Right lung (tissue), 2 donors: ENCODE measurements at regions not wholly inside any gene's neighbourhood (a gene's known extent, or its start where the extent isn't known, plus 50 kb on each side); places are given as distances from the start of the nearest gene placed in this dataset.
"Not testable (repeated sequence)": the region's sequence is repeated elsewhere in the genome, so short reads cannot be mapped to it uniquely, and the experiment has no call there.

Experiments
- DNase-seq, 2 donors: peaks; one replicate each; pipeline ENCODE4 v3.0.0-alpha.2; 2013

DNA sequence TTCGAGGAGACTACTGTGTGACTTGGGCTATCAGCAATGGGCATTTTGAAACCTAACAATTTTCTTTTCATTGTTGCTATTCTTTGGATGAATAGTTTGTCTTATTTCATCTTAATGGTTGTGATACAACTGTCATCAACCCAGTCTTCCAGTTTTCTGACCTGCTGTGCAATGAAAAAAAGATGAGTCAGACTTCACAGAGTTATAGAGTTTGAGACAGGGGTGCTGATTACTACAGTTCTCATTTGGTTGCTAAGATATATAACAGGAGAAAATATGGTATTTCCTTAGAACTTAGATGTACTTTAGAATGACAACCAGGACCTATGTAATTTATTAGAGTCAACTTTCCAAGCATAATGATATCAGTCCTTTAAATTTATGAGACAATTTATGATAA, 564.4 kb upstream of the NUDT12 start:
- DNase-seq, result no peak

DNA sequence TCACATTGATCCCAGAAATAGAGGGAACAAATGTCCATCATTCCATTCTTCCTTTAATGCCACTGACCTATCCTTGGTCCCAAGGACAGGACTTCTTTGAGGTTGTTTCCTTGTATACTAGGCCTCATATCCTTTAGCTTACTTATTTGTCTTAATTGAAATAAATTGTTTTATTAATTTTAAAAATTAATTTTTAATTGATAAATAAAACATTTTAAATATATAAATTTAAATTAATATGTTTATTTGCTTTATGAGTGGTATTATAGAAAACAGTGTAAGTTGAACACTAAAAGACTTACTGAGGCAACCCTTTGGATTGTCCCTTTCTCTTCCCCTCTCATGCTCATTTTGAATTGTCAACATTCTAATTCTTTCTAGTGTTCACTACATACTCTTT, 556.9 kb upstream of the NUDT12 start:
- DNase-seq, result no peak

DNA sequence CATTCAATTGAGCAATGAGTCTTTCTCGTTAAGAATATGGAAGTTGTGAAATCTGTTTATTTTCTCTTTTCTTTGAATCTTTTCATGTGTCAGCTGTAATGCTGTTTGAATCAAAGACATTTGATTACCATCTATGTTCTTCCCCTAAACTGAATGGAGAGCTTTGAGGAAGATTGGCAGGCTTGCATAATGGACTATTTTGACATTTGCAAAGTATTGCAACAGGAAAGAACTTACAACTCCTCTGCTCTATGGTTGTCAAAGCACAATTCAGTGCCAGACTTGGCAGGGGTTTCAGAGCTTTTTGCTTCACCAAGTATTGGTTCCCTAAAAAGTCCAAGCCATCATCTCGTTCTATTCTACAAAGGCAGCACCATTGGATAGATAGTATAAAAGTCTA, 549.0 kb upstream of the NUDT12 start:
- peak in 1 of 2 donors; percentile 4 for DNase-seq

DNA sequence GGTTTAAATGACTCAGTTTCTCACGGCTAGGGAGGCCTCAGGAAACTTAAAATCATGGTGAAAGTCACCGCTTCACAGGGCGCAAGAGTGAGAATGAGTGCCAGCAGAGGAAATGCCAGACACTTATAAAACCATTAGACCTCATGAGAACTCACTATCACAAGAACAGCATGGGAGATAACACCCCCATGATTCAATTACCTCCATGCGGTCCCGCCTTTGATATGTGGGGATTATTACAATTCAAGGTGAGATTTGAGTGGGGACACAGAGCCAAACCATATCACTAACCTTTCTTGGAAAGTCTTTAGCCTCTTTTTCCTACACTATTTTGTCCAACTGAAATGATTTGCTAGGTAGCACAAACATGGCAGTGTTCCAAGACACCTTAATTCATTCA, 533.9 kb upstream of the NUDT12 start:
- no peak for DNase-seq

DNA sequence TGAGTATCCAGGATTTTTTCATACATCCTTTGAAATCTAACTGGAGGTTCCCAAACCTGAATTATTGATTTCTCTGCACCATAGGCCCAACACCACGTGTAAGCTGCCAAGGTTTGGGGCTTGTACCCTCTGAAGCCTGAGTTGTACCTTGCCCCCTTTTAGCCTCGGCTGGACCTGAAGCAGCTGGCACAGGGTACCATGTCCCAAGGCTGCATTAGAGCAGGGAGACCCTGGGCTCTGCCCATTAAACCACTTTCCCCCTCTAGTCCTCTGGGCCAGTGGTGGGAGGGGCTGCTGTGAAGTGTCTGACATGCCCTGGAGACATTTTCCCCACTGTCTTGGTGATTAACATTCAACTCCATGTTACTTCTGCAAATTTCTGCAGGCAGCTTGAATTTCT, 532.9 kb upstream of the NUDT12 start:
- DNase-seq, result no peak

DNA sequence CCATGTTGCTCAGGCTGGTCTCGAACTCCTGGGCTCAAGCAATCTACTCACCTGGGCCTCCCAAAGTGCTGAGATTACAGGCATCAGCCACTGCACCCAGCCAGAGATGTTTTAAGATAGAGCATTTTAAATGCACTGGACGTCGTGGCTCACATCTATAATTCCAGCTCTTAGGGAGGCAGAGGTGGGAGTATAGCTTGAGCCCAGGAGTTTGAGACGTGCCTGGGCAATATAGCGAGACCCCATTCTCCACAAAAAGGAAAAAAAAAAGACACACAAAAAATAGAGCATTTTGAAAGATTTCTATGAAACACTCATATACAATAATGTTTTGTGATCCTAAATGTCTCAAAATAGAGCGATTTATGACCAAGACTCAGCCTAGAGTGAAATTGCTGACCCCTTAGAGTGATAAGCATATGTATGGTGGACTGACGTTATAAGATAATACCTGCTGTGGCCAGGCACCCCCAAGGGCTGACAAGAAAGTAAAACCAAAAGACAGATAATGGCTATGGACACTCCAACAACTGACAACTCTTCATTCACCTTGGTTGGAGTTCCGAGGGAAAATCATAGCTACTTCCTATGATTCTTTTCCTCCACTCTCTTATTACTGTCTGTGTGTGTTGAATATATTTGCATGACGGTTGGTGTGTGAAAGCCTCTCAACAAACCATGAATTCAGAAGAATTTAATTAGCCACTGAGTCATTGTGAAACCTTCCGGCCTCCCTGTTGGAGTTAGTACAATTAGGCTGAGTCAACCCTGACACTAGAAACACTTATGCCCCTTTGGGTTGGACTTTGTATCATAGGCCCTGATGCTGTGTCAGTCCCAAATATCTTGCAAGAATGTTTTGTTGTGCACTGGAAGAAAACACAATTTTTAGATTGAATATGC, 526.5 kb upstream of the NUDT12 start:
- DNase-seq, result no peak

DNA sequence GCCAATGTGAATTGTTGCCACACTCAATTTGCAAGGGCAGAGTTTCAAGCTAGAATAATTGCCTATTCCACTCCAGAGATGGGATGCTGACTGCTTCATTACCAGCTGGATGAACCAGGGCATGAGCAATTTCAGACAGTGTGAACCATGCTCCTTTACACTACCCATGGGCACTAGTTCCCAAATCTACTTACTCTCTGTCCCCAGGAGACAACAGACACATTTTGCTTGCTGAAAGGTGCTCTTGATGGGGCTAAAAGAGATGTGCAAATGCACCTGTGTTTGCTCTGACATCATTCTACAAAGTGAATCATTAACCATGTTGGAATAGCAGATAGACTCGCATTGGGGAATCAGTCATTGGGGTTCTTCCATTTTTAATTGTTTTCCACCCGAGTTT, 522.3 kb upstream of the NUDT12 start:
- DNase-seq, result no peak

DNA sequence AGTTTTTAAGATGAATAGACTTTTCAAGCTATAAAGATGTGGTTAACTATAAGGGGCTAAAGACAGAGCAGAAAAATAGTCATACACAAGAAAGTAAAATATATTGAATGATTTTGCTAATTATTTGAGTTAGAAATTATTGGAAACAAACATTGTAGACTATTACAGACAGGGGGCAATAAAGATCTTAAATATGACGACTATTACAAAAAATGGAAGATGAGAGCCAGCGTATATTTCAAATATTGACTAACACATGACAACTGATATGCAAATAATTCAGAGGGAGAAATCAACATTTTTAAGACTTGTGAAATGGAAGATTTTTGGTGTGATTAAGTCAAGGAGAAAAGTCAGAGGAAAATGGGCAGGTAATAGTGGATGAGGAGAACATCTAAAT, 520.2 kb upstream of the NUDT12 start:
- no peak for DNase-seq

DNA sequence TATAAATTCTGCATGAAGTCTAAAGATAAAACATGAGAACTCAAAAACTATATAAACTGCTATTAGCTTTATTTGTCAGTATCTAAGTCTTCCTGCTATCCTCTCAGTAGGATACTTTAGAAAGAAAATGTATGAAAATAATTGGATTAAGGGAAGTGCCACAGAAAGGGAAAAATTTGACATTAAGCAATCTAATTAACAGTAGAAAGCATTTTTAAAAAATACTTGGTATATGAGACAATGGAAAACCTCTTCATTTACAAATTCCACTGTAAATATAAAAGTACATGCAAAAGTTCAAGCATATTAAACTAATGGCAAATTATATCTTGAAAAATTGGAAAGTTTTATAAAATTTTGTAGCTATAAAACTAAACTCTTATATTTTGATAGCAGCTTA, 518.6 kb upstream of the NUDT12 start:
- DNase-seq, result no peak

DNA sequence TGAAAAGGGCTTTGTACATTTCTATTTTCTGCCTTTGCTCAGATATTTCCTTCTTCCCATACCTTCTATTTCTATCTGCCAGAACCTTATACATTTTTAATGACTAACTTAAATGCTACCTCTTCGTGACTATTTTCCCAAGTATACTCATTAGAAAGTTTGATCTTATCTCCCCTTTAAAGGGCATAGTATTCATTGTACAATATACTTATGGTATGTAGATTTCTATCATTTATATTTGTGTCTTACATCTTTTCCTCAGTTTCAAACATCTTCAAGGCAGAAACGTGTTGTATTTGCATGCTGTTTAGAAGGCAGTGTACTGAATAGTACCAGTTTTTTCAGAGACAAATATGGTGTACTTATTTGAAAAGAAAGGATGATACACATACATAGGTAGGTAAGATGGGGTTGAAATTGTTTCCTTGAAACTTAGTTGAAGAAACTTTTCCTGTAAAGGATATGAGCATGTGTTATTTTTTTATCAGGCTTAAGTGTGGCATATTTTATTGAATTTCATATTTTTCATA, 518.1 kb upstream of the NUDT12 start:
- DNase-seq, result no peak

DNA sequence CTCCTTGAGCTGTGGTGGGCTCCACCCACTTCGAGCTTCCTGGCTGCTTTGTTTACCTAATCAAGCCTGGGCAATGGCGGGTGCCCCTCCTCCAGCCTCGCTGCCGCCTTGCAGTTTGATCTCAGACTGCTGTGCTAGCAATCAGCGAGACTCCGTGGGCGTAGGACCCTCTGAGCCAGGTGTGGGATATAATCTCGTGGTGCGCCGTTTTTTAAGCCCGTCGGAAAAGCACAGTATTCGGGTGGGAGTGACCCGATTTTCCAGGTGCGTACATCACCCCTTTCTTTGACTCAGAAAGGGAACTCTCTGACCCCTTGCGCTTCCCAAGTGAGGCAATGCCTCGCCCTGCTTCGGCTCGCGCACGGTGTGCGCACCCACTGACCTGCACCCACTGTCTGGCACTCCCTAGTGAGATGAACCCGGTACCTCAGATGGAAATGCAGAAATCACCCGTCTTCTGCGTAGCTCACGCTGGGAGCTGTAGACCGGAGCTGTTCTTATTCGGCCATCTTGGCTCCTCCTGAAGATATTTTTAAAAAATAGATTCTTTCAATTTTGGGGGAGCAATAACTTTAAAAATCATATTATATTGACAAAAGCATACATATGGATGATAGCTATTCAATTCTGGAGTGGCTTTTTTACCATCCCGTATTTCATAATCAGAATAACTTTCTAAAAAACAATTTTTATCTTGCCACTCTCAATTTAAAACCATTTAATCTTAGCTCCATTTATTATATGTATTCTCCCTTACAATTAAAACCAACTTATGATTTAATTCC, 517.5 kb upstream of the NUDT12 start:
- DNase-seq, result not testable (repeated sequence)

DNA sequence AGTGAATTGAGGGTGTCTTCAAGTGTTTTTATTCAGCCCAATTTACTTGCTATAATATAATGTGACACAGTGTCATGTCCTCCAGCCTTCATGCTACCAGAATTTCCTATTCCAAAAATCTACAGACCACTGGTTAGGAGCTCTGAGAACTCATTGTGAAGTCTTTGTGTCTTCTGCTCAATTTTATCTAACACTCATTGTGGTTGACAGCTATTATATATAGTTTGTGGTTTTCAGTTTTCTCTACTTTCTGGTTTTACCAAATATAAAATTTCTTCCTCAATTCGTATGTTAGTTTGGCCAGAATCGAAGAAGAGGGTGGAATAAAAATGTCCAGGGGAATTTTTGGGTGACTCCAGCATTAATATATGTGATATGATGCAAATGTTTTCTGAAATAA, 509.3 kb upstream of the NUDT12 start:
- no peak for DNase-seq

DNA sequence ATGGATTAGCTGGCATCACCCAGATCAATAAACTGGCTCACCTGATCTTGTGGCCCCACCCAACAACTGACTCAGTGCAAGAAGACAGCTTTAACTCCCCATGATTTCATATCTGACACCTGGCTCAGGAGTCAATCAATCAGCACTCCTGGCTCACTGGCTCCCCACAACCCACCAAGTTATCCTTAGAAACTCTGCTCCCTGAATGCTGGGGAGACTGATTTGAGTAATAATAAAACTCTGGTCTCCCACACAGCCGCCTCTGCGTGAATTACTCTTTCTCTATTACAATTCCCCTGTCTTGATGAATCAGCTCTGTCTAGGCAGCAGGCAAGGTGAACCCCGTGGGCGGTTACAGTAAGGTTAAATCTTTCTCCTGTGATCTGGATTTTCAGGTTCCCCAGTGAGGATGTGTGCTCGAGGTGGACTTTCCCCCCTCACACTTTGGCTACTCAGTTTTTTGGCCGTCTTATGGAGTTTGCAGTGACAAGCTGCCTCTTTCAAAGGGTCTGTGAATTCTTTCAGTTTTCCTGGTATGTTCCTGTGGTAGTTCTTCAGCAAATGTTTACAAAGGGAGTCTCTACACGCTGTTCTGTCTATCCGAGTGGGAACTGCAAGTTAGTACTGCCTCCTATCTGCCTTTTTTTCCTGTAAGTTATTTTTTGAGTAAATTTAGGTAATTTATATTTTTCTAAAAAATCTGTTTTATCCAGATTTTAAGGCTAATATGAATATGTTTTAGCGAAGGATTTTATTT, 500.2 kb upstream of the NUDT12 start:
- DNase-seq, result no peak

DNA sequence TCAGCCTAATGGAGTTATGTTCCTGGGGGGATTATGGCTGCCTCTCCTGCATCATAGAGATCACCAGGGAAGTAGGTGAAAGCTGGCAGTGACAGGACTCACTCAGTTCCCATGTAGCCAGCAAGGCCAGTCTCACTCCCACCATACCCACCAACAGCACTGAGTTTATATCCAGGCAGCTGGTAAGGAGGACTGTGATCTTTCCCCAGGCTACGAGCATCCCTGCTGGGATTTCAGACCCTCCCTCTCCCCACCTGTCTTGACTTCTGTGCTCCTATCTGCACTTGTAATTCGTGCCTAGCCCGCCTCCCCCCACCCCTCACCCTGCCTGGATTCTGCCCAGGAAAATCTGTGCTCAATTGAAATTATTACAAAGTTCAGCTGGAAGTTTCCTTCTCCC, 499.1 kb upstream of the NUDT12 start:
- no peak for DNase-seq

DNA sequence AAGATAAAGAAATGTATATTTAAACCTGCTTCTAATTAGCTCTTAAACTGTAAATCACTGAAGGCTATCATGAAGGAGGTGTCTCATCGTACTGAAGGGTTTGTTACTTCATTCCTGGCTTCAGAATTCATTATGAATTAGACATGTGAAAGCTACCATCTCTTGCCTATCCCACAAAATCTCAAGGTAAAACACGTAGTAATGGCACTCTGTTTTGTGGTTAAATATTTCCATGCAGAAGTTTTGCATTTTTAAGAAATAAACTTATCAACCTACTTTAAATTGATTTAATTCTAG, 490.7 kb upstream of the NUDT12 start:
- DNase-seq, result no peak

DNA sequence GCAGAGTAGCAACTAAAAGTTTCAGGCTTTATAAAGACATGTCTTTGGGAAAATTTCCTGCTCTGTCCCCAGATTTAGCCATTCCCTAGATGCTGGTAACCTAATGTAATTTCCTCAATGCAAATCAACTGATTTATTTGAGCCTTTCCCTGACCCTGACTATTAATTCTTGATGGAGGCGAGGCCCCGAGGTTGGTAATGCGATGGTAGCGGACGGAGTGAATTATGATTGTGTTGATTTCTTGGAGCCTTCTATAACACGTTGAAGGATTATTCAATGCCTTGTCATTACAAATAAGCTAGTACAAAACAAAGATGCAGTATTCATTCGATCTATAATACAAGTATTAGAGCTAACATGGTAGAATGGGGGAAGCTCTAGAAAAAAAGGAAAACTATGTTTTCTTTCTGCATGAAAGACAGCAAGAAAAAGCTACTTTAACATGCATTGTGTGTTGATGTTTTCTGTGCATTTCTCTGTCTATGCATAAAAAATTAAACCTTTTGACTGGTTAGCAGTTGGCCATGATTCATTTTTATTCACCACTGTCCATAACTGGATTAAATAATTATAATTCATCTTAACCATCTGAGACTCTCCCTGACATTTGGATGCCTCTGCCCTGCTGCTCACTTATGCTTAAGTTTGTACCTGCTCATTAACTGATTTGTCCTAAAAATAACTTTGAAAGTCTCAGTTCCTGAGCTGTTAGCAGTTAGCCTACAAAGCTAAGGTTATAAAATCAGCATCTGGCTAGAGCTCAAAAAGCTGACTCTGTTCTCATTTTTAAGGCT, 490.2 kb upstream of the NUDT12 start:
- no peak for DNase-seq

DNA sequence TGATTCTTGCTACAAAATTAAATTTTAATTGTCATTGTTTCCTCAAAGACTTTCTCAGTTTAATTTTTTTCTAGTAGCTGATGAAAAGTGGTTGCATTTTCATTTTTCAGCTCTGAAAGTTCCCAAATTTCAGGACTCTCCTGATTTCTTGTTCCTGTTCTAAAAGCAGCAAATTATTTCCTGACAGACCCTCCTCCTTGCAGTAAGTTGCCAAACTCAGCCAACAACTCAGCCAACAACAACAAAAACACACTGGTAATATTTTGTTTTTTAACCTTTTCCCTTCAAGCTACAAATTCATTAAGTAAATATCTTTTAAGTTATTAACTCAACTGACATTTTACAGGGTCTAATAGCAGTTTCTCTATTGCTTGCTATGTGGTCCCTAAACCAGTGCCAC, 487.8 kb upstream of the NUDT12 start:
- no peak for DNase-seq

DNA sequence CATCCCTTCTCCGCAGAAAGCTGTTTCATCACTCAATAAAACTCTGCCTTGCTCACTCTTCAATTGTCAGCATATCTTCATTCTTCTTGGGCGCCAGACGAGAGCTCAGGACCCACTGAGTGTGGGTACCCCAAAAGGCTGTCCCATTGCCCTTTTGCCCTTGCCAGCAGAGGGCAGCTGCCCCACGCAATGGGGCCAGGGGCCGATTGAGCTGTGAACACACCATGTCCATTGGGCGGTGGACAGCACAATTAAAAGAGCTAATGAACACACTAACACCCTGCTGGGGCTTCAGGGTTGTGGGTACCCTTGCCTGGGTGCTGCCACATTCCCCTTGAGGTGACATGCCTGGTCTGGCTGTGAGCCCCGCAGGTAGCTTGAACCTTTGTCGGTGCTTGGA, 487.2 kb upstream of the NUDT12 start:
- no peak for DNase-seq

DNA sequence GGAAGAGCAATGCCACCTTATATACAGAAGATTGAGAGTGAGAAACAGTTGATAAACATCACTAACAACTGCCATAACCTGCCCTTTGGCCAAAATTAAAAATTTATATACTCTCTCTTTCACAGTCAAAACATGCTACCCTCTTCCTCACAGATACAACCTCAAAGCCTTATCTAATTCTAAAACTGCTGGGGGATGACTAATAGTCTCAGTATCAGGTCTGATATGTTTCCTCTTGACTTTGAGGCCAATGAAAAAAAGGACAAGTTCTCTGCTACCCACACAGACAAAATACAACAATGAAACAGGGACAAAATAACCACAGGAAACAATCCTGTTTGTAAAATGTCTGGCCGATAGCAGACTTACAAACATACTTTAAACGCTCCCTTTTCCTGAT, 485.6 kb upstream of the NUDT12 start:
- no peak for DNase-seq

DNA sequence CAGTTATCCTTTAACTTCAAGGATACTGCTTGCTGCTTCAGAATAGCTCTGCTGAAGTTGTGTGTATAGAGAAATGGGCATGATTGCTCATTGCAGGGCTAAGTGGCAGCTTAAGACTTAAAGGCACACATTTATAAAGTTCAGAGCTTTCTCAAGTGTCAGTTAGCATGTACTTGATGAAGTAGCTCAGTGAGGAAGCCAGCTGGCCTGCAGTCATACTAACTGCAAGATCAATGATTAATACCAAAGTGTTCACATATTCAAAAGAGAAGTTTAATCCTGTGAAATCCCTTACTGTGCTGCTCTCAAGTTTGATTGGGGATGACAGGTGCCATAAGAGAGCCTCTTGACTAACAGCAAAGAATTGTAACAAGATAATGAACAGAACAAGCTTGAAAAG, 483.4 kb upstream of the NUDT12 start:
- DNase-seq, result peak; percentile 32 to 36

DNA sequence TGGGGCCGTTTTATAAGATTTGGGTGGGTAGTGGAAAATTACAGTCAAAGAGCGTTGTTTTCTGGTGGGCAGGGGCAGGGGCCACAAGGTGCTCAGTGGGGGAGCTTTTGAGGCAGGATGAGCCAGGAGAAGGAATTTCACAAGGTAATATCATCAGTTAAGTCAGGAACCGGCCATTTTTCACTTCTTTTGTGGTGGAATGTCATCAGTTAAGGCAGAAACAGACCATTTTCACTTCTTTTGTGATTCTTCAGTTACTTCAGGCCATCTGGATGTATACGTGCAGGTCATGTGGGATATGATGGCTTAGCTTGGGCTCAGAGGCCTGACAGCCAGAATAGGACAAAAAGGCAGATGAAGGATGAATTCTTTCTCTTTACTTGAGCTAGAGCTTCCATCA, 477.3 kb upstream of the NUDT12 start:
- not testable (repeated sequence) for DNase-seq

DNA sequence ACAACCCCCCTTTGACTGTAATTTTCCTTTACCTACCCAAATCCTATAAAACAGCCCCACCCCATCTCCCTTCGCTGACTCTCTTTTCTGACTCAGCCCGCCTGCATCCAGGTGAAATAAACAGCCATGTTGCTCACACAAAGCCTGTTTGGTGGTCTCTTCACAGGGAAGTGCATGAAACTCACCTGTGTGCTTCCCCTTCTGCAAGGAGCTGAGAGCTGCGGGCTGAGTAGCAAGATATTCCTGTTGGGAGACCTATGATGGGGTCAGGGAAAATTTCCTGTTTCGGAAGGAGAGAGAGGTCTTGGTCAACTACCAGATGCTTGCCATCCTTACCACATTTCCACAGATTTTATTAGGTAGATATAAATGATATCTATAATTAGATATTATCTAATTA, 474.5 kb upstream of the NUDT12 start:
- not testable (repeated sequence) for DNase-seq
